ENCODE measurements at regions not wholly inside any gene's neighbourhood (a gene's known extent, or its start where the extent isn't known, plus 50 kb on each side); places are given as distances from the start of the nearest gene placed in this dataset.

- no peak for TF ChIP-seq CTCF (IDR thresholded peaks at IDR 0.05)
- TF ChIP-seq POLR2AphosphoS5 (IDR thresholded peaks at IDR 0.05): no peak
- no peak for TF ChIP-seq EP300 (IDR thresholded peaks at IDR 0.05)
Observed at GRCh38 chrX:113699939-113700338, 859.3 kb upstream of the AMOT start.

Measured in gastroesophageal sphincter (tissue), 3 donors.